GM20000 (cell line): ENCODE measurements at regions not wholly inside any gene's neighbourhood (a gene's known extent, or its start where the extent isn't known, plus 50 kb on each side); places are given as distances from the start of the nearest gene placed in this dataset.

Experiments used
- DNase-seq: peaks from one replicate; pipeline ENCODE4 v3.0.0; 2012; ENCODE audit warnings: low spot score
- TF ChIP-seq, protein P1 (sequence below): IDR thresholded peaks from 2 replicates; pipeline ENCODE4 v1.5.1; 2012; ENCODE audit warnings: mild to moderate bottlenecking, control low read depth; ENCODE audit errors: extremely low read depth, missing control alignments

DNA sequence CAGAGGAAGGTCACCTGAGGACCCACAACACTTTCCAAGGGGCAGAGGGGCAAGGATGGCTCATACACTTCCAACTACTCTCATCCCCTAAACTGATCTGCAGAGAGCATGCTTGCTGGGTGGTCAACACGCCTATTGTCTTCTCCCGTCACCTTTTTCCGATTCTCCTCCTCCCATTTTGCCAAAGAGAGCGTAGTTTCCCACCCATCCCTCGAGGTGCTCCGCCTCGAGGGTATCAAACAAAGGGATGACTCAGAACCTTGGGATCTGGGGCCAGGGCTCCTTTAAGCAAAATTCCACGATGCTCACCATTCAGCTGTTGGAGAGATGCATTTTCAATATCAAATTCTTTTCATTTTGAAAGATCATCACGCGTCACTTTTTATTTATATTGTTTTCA, 507.5 kb upstream of the SULF2 start:
- DNase-seq = no peak
- TF ChIP-seq, protein P1, sequence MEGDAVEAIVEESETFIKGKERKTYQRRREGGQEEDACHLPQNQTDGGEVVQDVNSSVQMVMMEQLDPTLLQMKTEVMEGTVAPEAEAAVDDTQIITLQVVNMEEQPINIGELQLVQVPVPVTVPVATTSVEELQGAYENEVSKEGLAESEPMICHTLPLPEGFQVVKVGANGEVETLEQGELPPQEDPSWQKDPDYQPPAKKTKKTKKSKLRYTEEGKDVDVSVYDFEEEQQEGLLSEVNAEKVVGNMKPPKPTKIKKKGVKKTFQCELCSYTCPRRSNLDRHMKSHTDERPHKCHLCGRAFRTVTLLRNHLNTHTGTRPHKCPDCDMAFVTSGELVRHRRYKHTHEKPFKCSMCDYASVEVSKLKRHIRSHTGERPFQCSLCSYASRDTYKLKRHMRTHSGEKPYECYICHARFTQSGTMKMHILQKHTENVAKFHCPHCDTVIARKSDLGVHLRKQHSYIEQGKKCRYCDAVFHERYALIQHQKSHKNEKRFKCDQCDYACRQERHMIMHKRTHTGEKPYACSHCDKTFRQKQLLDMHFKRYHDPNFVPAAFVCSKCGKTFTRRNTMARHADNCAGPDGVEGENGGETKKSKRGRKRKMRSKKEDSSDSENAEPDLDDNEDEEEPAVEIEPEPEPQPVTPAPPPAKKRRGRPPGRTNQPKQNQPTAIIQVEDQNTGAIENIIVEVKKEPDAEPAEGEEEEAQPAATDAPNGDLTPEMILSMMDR = no peak

DNA sequence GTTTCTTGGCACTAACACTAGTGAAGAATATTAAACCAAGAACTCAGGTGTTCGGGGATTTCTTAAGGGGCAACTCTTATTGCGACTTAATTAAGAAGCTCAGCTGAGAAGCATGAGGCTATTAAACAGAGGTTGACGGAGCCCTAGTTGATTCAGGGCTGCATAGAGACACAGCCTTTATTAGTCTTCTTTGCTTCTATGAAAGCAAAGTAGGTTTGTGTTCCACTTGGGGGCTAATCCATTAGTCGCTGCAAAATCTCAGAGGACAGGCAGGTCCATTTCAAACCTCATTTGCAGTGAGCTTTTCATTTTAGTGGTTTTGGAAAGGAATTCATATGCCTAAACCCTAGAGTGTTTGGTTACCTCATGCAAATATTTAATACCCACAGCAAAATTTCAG, 506.6 kb upstream of the SULF2 start:
- TF ChIP-seq, protein P1 = no peak
- no peak for DNase-seq

DNA sequence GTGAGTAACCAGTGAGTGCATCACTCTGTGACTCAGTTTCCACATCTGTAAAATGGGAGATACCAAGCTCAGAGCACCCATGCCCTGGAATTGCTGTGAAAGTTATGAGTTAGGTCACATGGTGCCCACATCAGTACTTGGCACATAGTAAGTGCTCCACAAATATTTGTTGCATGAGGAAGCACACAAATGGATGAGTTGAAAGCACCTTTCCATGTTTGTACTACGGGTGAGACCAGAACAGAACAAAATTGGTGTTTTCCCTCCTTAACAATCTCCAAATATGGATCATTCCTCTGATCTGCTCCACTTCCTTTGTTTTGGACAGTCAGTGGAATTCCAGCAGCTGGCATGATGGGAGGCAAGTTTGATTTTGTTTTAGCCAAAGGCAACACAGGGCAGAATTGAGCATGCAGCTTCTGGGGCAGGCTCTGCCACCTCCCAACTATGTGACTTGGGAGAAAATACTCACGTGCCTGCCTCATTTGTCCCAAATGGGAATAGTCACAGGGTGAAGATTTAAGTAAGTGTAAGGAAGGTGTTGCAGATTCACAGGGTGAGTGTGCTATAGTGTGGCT, 503.7 kb upstream of the SULF2 start:
- TF ChIP-seq, protein P1 = no peak

DNA sequence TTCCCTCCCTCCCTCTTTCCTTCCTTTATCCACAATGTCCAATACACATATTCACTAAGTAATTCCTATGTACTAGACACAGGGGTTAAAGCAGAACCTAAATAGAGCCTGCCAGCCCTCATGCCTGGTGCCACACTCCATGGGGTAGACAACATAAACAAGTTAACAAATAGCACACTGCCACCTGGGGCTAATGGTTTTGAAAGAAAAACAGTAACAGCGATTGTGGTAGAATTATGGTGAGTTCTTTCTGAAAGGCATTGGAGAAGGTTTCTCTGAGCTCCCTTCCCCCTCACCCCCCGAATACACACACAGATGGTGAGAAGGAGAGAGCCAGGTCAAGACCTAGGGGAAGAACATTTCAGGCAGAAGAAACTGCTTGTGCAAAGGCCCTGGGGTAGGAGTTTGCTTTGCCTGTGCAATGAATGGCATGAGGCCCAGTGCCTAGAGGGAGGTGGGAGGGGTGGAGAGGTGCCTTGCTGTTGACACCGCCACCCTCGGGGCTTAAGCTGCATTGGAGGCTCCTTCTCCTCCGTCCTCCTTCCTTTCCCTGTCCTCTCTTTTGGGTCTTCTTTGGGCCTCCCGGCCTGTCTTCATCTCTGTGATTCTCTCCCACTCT, 502.4 kb upstream of the SULF2 start:
- no peak for DNase-seq
- TF ChIP-seq, protein P1 = no peak

More for the DNA sequence above, 503.7 kb upstream of the SULF2 start:
- DNase-seq = no peak

DNA sequence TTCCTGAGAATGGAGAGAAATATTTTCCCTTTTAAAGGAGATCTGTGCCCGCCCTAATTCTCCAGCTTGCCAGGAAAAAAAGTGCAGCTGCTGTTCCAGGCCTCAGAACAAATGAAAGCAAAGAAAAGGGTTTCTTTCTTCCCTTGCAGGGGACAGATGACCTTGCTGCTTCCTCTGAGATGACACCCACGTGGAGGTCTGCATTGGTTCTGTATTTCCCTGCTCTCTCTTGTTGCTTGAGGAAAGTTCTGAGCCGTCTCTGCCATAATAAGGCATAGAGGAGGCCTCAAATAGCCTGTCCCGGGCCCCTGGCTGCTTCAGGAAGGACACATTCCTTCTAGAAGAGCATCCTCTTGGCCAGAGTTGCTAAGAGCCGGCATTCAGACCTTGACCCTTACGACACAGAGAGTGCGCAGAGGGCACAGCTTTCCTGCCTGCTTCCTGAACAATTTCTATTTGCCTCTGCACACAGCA, 501.8 kb upstream of the SULF2 start:
- TF ChIP-seq, protein P1 = no peak
- DNase-seq = no peak

DNA sequence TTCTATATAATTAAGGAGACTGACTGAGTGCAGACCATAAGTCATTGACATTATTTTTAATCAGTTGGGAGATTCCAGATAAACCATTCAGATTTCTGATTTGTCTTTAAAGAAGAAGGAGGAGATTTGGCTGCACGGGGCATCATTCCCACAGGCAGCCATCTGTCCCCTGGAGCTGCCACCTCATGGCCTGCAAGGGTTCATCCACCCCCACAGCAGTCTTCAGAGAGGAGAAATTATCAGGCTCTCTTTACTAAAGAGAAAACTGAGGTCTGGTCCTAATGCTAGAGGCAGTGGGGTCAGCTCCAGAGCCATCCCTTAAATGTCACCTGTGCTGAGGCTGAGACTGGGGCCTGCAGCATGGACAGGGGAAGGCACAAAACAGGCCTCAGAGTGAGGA, 501.3 kb upstream of the SULF2 start:
- TF ChIP-seq, protein P1 = no peak
- DNase-seq = no peak

DNA sequence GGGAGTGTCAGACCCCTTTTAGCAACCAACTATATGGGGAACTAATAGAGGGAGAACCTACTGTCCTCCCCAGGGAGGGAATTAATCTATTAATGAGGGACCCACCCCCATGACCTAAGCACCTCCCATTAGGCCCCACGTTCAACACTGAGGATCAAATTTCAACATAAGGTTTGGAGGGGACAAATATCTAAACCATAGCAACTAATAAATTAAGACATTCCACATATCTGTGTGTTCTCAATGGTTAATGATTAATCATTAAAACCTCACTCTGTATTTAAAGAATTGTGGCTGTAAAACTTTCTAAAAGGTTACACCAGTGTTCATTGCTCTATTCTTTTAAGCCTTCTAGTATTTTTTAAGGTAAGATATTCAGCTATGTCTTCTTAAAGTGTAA, 500.4 kb upstream of the SULF2 start:
- no peak for DNase-seq
- TF ChIP-seq, protein P1 = no peak
